PFSK-1 (cell line): ENCODE measurements at regions not wholly inside any gene's neighbourhood (a gene's known extent, or its start where the extent isn't known, plus 50 kb on each side); places are given as distances from the start of the nearest gene placed in this dataset.

Source experiments
- FOXP2 ChIP-seq: optimal IDR thresholded peaks from 2 replicates; pipeline ENCODE3; 2011; ENCODE audit warnings: borderline replicate concordance, control low read depth, inconsistent platforms; ENCODE audit not compliant: insufficient read depth; ENCODE audit errors: extremely low read length, extremely low read depth
- POLR2AphosphoS5 ChIP-seq: IDR thresholded peaks from 2 replicates; pipeline ENCODE4 v1.6.1; 2012; ENCODE audit warnings: low read depth, mild to moderate bottlenecking, control low read depth, low read length, moderate library complexity
- SIN3A ChIP-seq: IDR thresholded peaks from 2 replicates; pipeline ENCODE4 v1.6.1; 2012; ENCODE audit warnings: mild to moderate bottlenecking, low read length, moderate library complexity, borderline replicate concordance; ENCODE audit not compliant: insufficient read depth
- TAF1 ChIP-seq: IDR thresholded peaks from 2 replicates; pipeline ENCODE4 v1.6.1; 2012; ENCODE audit warnings: low read length, control low read depth, borderline replicate concordance; ENCODE audit not compliant: insufficient read depth
- TF ChIP-seq, protein P1 (sequence below), 2 experiments: IDR thresholded peaks; 2 replicates each; pipeline versions ENCODE4 v1.6.1 to v1.8.0; 2011 to 2012; ENCODE audit warnings: low read depth in 2 of 2, low read length in 2 of 2, control low read depth in 1 of 2, inconsistent platforms in 1 of 2, mild to moderate bottlenecking in 1 of 2, moderate library complexity in 1 of 2; ENCODE audit not compliant: insufficient read depth in 1 of 2

DNA sequence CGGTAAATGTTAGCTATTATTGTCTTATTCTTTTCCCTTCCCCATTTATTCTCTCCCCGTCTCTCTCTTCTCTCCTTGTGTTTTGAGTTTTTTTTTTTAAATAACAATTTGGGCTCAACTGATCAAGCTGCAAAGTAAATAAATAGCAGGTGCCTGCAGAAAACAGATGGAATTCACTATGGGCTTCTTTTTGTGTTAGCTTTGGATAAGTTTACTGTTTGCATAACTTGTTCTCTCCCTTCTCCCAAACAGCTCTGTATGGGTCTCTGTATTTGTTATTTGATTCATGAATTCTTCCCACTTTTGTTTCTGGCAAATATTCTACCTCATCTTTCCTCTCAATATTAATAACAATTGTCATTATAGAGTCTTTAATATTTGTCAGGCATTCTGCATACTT lies 111.8 kb upstream of the ASTN2 start:
- TF ChIP-seq SIN3A (no peak), POLR2AphosphoS5 (no peak), TAF1 (no peak), FOXP2 (no peak)
- TF ChIP-seq, protein P1, sequence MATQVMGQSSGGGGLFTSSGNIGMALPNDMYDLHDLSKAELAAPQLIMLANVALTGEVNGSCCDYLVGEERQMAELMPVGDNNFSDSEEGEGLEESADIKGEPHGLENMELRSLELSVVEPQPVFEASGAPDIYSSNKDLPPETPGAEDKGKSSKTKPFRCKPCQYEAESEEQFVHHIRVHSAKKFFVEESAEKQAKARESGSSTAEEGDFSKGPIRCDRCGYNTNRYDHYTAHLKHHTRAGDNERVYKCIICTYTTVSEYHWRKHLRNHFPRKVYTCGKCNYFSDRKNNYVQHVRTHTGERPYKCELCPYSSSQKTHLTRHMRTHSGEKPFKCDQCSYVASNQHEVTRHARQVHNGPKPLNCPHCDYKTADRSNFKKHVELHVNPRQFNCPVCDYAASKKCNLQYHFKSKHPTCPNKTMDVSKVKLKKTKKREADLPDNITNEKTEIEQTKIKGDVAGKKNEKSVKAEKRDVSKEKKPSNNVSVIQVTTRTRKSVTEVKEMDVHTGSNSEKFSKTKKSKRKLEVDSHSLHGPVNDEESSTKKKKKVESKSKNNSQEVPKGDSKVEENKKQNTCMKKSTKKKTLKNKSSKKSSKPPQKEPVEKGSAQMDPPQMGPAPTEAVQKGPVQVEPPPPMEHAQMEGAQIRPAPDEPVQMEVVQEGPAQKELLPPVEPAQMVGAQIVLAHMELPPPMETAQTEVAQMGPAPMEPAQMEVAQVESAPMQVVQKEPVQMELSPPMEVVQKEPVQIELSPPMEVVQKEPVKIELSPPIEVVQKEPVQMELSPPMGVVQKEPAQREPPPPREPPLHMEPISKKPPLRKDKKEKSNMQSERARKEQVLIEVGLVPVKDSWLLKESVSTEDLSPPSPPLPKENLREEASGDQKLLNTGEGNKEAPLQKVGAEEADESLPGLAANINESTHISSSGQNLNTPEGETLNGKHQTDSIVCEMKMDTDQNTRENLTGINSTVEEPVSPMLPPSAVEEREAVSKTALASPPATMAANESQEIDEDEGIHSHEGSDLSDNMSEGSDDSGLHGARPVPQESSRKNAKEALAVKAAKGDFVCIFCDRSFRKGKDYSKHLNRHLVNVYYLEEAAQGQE (IDR thresholded peaks at IDR 0.05; ENCODE audit: insufficient read depth in 1 of 2, low read depth in 2 of 2, low read length in 2 of 2) = no peak

DNA sequence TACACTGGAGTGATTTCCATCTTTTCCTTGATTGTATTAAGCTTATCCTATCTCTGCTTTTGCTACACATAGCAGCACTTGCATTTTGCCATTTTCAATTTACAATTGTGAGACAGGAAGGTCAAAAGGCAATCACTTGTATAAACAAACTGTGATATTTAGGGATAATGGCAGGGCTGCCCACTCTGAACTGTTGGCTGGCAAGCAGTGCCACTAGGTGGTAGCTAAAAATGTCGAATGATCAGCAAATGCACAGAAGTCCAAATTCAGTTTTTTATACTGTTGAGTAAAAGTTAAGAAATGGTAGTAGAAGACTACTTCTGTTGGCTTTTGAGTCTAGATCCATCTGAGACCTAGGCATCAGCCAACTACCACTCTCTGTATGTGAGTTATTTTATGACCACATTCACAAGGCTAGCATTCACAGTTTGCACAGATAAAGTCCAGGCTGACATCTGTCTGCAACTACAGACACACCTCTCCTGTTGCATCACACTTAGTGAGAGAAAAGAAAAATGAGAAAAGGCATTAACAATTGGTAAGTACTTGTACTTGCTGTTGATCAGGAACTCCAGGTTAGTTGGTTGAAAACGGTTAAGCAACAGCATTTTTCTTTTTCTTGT lies 108.8 kb upstream of the ASTN2 start:
- no peak for TF ChIP-seq TAF1
- no peak for TF ChIP-seq SIN3A
- TF ChIP-seq POLR2AphosphoS5 = no peak
- TF ChIP-seq FOXP2 = no peak
- TF ChIP-seq, protein P1 (IDR thresholded peaks at IDR 0.05; ENCODE audit: insufficient read depth in 1 of 2, low read depth in 2 of 2, low read length in 2 of 2) = no peak

DNA sequence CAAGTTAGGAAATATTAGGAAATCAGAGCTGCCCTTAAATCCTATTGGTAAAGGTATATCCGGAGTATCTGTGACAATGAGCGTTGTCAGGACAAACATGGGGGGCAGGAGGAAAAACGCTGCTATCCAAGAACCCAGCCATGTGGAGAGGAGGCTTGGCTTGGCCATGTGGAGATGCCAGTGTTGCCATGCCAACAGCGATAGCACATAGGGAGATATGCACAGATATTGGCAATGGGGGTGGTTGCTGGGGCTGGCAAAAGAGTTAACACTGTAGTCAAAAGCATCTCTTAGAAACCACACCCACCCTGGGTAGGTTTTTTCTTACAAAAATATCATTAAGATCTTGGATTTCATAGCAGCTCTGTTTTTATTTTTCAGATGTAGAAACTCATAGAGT lies 106.4 kb upstream of the ASTN2 start:
- TF ChIP-seq FOXP2 (no peak), TAF1 (no peak), SIN3A (no peak), POLR2AphosphoS5 (no peak)
- TF ChIP-seq, protein P1 (IDR thresholded peaks at IDR 0.05; ENCODE audit: insufficient read depth in 1 of 2, low read depth in 2 of 2, low read length in 2 of 2) = no peak

DNA sequence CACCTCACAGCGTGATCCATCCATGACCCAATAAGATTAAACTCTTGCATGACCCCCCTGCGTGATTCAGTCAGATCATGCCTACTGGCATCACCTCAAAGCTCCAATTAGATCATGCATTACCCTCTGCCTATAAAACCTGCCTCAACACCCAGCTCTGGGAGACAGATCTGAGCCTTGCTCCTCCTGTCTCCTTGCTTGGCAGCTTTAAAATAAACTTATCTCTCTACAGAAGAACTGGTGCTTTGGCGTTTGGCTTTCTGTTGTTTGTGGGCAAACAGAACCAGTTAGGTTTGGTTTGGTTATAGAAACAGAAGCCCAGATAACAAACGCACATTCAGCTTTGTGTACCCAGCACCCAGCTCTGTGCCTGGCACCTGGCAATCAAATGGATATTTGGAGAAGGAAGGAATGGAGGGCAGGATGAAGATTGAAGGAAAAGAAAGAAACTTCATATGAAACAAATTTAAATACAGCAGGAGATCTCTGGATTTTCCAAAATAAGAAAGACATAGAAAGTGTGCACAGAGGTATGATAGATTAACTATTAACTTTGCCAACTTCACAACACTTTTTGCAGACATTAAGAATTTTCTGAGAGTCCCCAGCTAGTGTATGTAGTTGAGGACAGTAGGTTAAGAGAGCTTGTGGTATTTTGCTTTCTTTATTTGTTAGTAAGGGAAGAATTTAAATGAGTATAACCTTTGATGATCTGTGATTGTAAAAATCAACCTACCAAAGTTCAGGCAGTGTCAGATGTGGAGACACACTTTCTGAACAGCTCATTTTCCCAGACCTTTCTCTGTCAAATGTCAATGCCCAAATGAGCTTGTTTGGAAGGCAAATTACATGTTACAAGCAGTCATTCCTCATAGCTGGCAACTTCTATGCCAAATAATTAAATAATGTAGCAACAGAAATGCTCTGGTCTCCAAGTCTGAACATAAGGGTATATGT lies 102.1 kb upstream of the ASTN2 start:
- no peak for TF ChIP-seq TAF1
- TF ChIP-seq FOXP2 = no peak
- TF ChIP-seq SIN3A = no peak
- no peak for TF ChIP-seq POLR2AphosphoS5
- TF ChIP-seq, protein P1 (IDR thresholded peaks at IDR 0.05; ENCODE audit: insufficient read depth in 1 of 2, low read depth in 2 of 2, low read length in 2 of 2) = no peak
